BJ (cell line): ENCODE measurements at regions not wholly inside any gene's neighbourhood (a gene's known extent, or its start where the extent isn't known, plus 50 kb on each side); places are given as distances from the start of the nearest gene placed in this dataset.
"Not testable (repeated sequence)": the region's sequence is repeated elsewhere in the genome, so short reads cannot be mapped to it uniquely, and the experiment has no call there.

ENCODE experiments used
- CTCF ChIA-PET: fragments of 350-600 bp; formaldehyde crosslinking; extraction: SDS; loops from one replicate; lab custom pipeline; 2021; ENCODE audit warnings: antibody characterized with exemption, inconsistent platforms; lab: Yijun Ruan, JAX
- POLR2A ChIA-PET: fragments of 300-600 bp; sonication (Branson Sonifier 250); formaldehyde crosslinking; extraction: SDS; loops from one replicate; lab custom pipeline; 2021; ENCODE audit warnings: antibody characterized with exemption; lab: Charles Lee
- DNase-seq: peaks from one replicate; pipeline ENCODE4 v3.0.0-alpha.2; 2011; ENCODE audit warnings: low read depth
- H3K27me3 ChIP-seq: 2 replicates; pipeline ENCODE4 v1.6.0; 2011; ENCODE audit warnings: low read length; ENCODE audit not compliant: control insufficient read depth, insufficient read depth
- H3K36me3 ChIP-seq: 2 replicates; pipeline ENCODE4 v1.5.1; 2011; ENCODE audit warnings: low read length; ENCODE audit not compliant: control insufficient read depth, insufficient read depth
- H3K4me3 ChIP-seq: 2 replicates; pipeline ENCODE4 v1.5.1; 2011; ENCODE audit warnings: low read depth, mild to moderate bottlenecking, control low read depth, low read length
- CTCF ChIP-seq: IDR thresholded peaks from 2 replicates; pipeline ENCODE4 v1.5.1; 2011; ENCODE audit warnings: low read depth, mild to moderate bottlenecking, control low read depth, inconsistent platforms, low read length, moderate library complexity; ENCODE audit not compliant: insufficient read depth

- ChIA-PET POLR2A (no interaction called here), CTCF (no interaction called here)
- no peak overlapping the region for H3K4me3 ChIP-seq
- DNase-seq, result no peak
- no peaks in the 10 kb centered on the region for H3K36me3 ChIP-seq
- TF ChIP-seq CTCF, result no peak
- no peaks in the 10 kb centered on the region for H3K27me3 ChIP-seq
Measured at GRCh38 chr4:75254745-75255144, 259.5 kb downstream of the RCHY1 start.

GRCh38 chr4:75253094-75253493 lies 261.1 kb downstream of the RCHY1 start:
- CTCF ChIA-PET, DNase-seq: not testable (repeated sequence)

GRCh38 chr4:75251547-75251946 lies 262.7 kb downstream of the RCHY1 start:
- Histone ChIP-seq H3K4me3 (no peak overlapping the region), H3K36me3 (no peaks in the 10 kb centered on the region), H3K27me3 (no peaks in the 10 kb centered on the region)
- no peak for DNase-seq
- no peak for TF ChIP-seq CTCF
- CTCF ChIA-PET, result no interaction called here
- POLR2A ChIA-PET, result no interaction called here

More at GRCh38 chr4:75253094-75253493, 261.1 kb downstream of the RCHY1 start:
- H3K4me3 ChIP-seq, POLR2A ChIA-PET, H3K36me3 ChIP-seq, H3K27me3 ChIP-seq: not testable (repeated sequence)

GRCh38 chr4:75249739-75250138 lies 264.5 kb downstream of the RCHY1 start:
- no peak overlapping the region for H3K4me3 ChIP-seq
- ChIA-PET CTCF (no interaction called here), POLR2A (no interaction called here)
- H3K27me3 ChIP-seq, result no peaks in the 10 kb centered on the region
- no peak for DNase-seq
- H3K36me3 ChIP-seq, result no peaks in the 10 kb centered on the region
- no peak for TF ChIP-seq CTCF

- POLR2A ChIA-PET, result no interaction called here
- Histone ChIP-seq H3K4me3 (no peak overlapping the region), H3K36me3 (no peaks in the 10 kb centered on the region), H3K27me3 (no peaks in the 10 kb centered on the region)
- no peak for DNase-seq
- CTCF ChIA-PET, result no interaction called here
- TF ChIP-seq CTCF, result no peak
Measured at GRCh38 chr4:75248770-75249407, 265.3 kb downstream of the RCHY1 start.

GRCh38 chr4:75244325-75244724 lies 269.9 kb downstream of the RCHY1 start:
- TF ChIP-seq CTCF, result no peak
- H3K4me3 ChIP-seq, result no peak overlapping the region
- ChIA-PET POLR2A (no interaction called here), CTCF (no interaction called here)
- no peak for DNase-seq
- H3K36me3 ChIP-seq, result no peaks in the 10 kb centered on the region
- no peaks in the 10 kb centered on the region for H3K27me3 ChIP-seq
